RWPE1 (cell line): ENCODE measurements at regions not wholly inside any gene's neighbourhood (a gene's known extent, or its start where the extent isn't known, plus 50 kb on each side); places are given as distances from the start of the nearest gene placed in this dataset.
"Not testable (repeated sequence)": the region's sequence is repeated elsewhere in the genome, so short reads cannot be mapped to it uniquely, and the experiment has no call there.

Source experiments
- CTCF ChIA-PET: fragments of 350-600 bp; sonication (Branson Sonifier 250); formaldehyde crosslinking; extraction: SDS; loops from one replicate; lab custom pipeline; 2021; lab: Yijun Ruan, JAX
- POLR2A ChIA-PET: fragments of 400-600 bp; formaldehyde crosslinking; extraction: SDS; loops from one replicate; lab custom pipeline; 2020; ENCODE audit warnings: antibody characterized with exemption; ENCODE audit not compliant: low non-redundant PET; lab: Yijun Ruan, JAX
- DNase-seq: peaks from one replicate; pipeline ENCODE4 v3.0.0; 2012; ENCODE audit warnings: low spot score
- H3K27ac ChIP-seq: fragments of 450-650 bp; 2 replicates; pipeline ENCODE4 v1.5.1; 2017
- TF ChIP-seq, protein P1 (sequence below): fragments of 450-650 bp; conservative IDR thresholded peaks from 2 replicates; pipeline ENCODE4 v1.5.1; 2017; ENCODE audit warnings: low read depth, mild to moderate bottlenecking

DNA sequence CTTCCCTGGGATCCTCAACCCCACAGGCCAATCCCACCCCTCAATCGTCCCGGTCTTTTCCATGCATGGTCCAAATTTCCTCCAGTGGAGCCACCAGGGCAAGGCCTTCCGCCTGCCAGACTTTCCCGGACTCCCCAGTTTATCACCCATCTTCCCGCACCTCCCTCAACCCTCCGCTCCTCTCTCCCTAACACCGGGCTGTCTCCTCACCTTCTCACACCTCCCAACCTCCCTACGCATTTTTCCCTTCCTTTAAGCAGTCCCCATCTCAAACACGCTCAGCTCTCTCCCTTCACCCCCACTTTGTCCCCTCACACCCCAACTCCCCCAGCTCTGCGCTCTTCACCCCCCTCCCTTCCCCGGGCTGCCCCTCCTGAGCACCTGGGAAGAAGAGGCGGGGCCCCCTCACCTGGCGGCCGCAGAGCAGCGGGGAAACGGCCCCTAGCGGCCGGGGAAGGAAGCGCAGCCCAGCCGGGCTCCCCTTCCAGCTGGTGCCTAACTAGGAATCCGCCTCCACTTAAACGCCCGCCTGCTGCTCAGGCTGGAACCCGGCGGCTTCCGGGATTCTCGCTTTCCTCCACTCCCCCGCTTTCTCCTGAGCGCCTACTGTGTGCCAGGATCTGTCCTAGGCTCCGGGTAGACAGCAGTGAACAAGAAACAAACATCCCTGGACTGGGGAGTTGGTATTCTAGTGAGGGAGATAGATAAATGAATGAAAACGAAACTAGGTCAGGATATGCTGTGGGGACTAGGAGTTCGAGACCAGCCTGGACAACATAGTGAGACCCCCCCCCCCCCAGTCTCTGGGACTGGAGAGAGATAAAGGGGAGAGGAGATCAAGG lies 126.7 kb downstream of the CRLF3 start:
- TF ChIP-seq, protein P1, sequence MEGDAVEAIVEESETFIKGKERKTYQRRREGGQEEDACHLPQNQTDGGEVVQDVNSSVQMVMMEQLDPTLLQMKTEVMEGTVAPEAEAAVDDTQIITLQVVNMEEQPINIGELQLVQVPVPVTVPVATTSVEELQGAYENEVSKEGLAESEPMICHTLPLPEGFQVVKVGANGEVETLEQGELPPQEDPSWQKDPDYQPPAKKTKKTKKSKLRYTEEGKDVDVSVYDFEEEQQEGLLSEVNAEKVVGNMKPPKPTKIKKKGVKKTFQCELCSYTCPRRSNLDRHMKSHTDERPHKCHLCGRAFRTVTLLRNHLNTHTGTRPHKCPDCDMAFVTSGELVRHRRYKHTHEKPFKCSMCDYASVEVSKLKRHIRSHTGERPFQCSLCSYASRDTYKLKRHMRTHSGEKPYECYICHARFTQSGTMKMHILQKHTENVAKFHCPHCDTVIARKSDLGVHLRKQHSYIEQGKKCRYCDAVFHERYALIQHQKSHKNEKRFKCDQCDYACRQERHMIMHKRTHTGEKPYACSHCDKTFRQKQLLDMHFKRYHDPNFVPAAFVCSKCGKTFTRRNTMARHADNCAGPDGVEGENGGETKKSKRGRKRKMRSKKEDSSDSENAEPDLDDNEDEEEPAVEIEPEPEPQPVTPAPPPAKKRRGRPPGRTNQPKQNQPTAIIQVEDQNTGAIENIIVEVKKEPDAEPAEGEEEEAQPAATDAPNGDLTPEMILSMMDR, result peak; percentile 96
- peak; percentile 62 for DNase-seq
- CTCF ChIA-PET, result interaction anchor here (0.6 to 1.6 kb wide), 7 partner anchors 9 to 221 kb away, joined by 3 to 6 read pairs (median 3); partner anchors contain the start of gene GOSR1
- H3K27ac ChIP-seq, POLR2A ChIA-PET: not testable (repeated sequence)

DNA sequence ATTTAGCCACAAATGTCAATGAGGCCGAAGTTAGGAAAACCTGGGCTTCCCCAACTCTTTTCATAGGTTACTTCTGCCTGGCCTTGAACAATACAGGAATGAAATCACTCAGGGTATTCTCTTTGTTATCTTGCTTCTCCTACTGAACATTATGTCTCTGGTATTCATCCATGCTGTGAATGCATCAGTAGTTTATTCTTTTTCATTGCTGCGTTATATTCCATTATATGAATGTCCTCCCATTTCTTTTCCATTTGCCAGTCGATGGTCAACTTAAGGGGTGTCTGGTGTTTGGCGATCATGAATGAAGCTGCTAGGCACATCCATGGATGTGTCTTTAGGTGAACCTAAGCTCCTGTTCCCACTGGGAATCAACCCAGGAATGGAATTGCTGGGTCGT lies 128.3 kb downstream of the CRLF3 start:
- ChIA-PET POLR2A (no interaction called here), CTCF (interaction anchor here (0.5 kb wide), 1 partner anchor 175 kb away, joined by 3 read pairs; no protein-coding TSS in a partner anchor)
- TF ChIP-seq, protein P1, result no peak
- no peak for DNase-seq
- H3K27ac ChIP-seq, result no peak overlapping the region

DNA sequence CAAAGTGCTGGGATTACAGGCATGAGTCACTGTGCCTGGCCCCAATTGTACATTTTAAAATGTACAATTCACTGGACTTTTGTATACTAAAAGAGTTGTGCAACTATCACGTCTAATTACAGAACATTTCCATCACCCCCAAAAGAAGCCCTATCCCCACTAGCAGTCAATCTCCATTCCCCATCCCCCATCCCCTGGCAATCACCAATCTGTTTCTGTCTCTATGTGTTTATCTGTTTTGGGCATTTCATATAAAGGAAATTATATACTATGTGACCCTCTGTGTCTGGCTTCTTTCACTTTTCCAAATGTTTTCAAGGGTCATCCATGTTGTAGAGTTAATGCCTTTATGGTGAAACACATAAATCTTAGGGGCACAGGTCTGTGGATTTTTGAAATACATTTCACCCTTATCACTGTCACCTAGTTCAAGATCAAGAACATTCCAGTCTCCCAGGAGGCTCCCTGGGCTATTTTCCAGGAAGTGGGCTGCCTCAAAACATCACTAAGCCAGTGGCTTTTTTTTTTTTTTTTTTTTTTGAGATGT lies 129.2 kb downstream of the CRLF3 start:
- H3K27ac ChIP-seq, DNase-seq, CTCF ChIA-PET, POLR2A ChIA-PET: not testable (repeated sequence)

GRCh38 chr17:30693772-30694171 lies 130.7 kb downstream of the CRLF3 start:
- DNase-seq, H3K27ac ChIP-seq, CTCF ChIA-PET, POLR2A ChIA-PET: not testable (repeated sequence)

- POLR2A ChIA-PET, DNase-seq, H3K27ac ChIP-seq: not testable (repeated sequence)
- CTCF ChIA-PET, result interaction anchor here (0.6 kb wide), 1 partner anchor 585 kb away, joined by 3 read pairs; no protein-coding TSS in a partner anchor
Measured at GRCh38 chr17:30689266-30690000, 135.1 kb downstream of the CRLF3 start.

- POLR2A ChIA-PET, result not testable (repeated sequence)
Measured at GRCh38 chr17:30686538-30687479, 137.7 kb downstream of the CRLF3 start.

DNA sequence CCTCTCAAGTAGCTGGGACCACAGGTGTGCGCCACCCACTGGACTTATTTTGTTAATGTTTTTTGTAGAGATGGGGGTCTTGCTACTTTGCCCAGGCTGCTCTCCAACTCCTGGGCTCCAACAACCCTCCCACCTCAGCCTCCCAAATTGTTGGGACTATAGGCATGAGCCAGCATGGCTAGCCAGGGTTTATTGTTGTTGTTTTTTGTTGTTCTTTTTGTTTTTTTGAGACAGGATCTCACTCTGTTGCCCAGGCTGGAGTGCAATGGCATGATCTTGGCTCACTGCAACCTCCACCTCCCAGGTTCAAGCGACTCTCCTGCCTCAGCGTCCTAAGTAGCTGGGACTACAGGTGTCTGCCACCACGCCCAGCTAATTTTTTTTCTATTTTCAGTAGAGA lies 142.2 kb downstream of the CRLF3 start:
- POLR2A ChIA-PET, H3K27ac ChIP-seq, DNase-seq, CTCF ChIA-PET: not testable (repeated sequence)

More at GRCh38 chr17:30686538-30687479, 137.7 kb downstream of the CRLF3 start:
- CTCF ChIA-PET, H3K27ac ChIP-seq, DNase-seq: not testable (repeated sequence)

GRCh38 chr17:30680681-30681080 lies 143.8 kb downstream of the CRLF3 start:
- CTCF ChIA-PET, result interaction anchor here (0.6 kb wide), 1 partner anchor 460 kb away, joined by 3 read pairs; no protein-coding TSS in a partner anchor
- DNase-seq, POLR2A ChIA-PET: not testable (repeated sequence)

More at GRCh38 chr17:30680681-30681080, 143.8 kb downstream of the CRLF3 start:
- H3K27ac ChIP-seq, result not testable (repeated sequence)
